ENCODE measurements at regions not wholly inside any gene's neighbourhood (a gene's known extent, or its start where the extent isn't known, plus 50 kb on each side); places are given as distances from the start of the nearest gene placed in this dataset.

- TF ChIP-seq, protein P1, sequence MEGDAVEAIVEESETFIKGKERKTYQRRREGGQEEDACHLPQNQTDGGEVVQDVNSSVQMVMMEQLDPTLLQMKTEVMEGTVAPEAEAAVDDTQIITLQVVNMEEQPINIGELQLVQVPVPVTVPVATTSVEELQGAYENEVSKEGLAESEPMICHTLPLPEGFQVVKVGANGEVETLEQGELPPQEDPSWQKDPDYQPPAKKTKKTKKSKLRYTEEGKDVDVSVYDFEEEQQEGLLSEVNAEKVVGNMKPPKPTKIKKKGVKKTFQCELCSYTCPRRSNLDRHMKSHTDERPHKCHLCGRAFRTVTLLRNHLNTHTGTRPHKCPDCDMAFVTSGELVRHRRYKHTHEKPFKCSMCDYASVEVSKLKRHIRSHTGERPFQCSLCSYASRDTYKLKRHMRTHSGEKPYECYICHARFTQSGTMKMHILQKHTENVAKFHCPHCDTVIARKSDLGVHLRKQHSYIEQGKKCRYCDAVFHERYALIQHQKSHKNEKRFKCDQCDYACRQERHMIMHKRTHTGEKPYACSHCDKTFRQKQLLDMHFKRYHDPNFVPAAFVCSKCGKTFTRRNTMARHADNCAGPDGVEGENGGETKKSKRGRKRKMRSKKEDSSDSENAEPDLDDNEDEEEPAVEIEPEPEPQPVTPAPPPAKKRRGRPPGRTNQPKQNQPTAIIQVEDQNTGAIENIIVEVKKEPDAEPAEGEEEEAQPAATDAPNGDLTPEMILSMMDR (IDR thresholded peaks at IDR 0.05) = no peak
- TF ChIP-seq POLR2A (IDR thresholded peaks at IDR 0.05) = no peak
These were observed 426.4 kb downstream of the TUSC7 start for GRCh38 chr3:117136003-117136402.
